ENCODE measurements at regions not wholly inside any gene's neighbourhood (a gene's known extent, or its start where the extent isn't known, plus 50 kb on each side); places are given as distances from the start of the nearest gene placed in this dataset.

GRCh38 chr3:181572432-181572831, 139.3 kb upstream of the SOX2 start:
- Histone ChIP-seq H4K5ac (ENCODE audit: insufficient read length, low read depth, low read length) (no peak overlapping the region), H2BK12ac (ENCODE audit: low read depth, low read length) (no peak overlapping the region), H3K23ac (ENCODE audit: insufficient read length) (no peak overlapping the region), H3K9ac (replicated peaks in 1 of 4; ENCODE audit: extremely low read depth in 1 of 4, low read depth in 3 of 4, low read length in 3 of 4) (no peak overlapping the region), H3K27me3 (replicated peaks in 1 of 4; ENCODE audit: control insufficient read depth in 3 of 4, extremely low read depth in 1 of 4, insufficient read depth in 3 of 4, low read length in 3 of 4) (no peaks in the 10 kb centered on the region), H2BK15ac (ENCODE audit: low read length) (no peak overlapping the region), H2BK20ac (ENCODE audit: low read length) (no peak overlapping the region), H4K91ac (replicated peaks; ENCODE audit: insufficient read length, low read length) (no peak overlapping the region), H3K56ac (replicated peaks; ENCODE audit: insufficient read length, low read depth, low read length) (no peak overlapping the region), H3K27ac (ENCODE audit: low read depth, low read length) (no peak overlapping the region), H2BK5ac (ENCODE audit: low read depth, low read length) (no peak overlapping the region), H3K79me2 (ENCODE audit: control insufficient read depth in 1 of 2, insufficient read depth in 2 of 2, low read length in 2 of 2) (no peaks in the 10 kb centered on the region), H3K79me1 (ENCODE audit: low read depth, low read length) (no peaks in the 10 kb centered on the region), H3K18ac (ENCODE audit: extremely low read depth, low read length) (no peak overlapping the region), H3K36me3 (ENCODE audit: control insufficient read depth in 2 of 4, insufficient read depth in 4 of 4, low read length in 3 of 4) (no peaks in the 10 kb centered on the region), H4K8ac (ENCODE audit: extremely low read depth, insufficient read depth, low read length) (no peak overlapping the region), H4K20me1 (replicated peaks in 1 of 2; ENCODE audit: control insufficient read depth in 1 of 2, insufficient read depth in 2 of 2, low read length in 2 of 2) (no peaks in the 10 kb centered on the region), H3K14ac (ENCODE audit: insufficient read length) (no peak overlapping the region), H2AK5ac (ENCODE audit: low read depth, low read length) (no peak overlapping the region), H3K4ac (replicated peaks; ENCODE audit: insufficient read length, low read depth, low read length) (no peak overlapping the region), H3K4me1 (replicated peaks in 1 of 4; ENCODE audit: control insufficient read depth in 3 of 4, insufficient read depth in 4 of 4, low read length in 3 of 4) (no peaks in the 10 kb centered on the region; a peak in 1 of 7 replicates), H2AFZ (ENCODE audit: low read length) (no peak overlapping the region), H3K4me3 (ENCODE audit: extremely low read depth in 1 of 4, insufficient read depth in 2 of 4, low read depth in 3 of 4, low read length in 4 of 4) (no peak overlapping the region), H3K9me3 (ENCODE audit: insufficient read depth in 2 of 2, low read depth in 1 of 2, low read length in 1 of 2) (no peaks in the 10 kb centered on the region), H2BK120ac (replicated peaks; ENCODE audit: low read depth, low read length) (no peak overlapping the region), H3K23me2 (ENCODE audit: low read depth, low read length) (no peaks in the 10 kb centered on the region), H3K4me2 (ENCODE audit: insufficient read depth in 1 of 2, low read depth in 2 of 2, low read length in 2 of 2) (no peak overlapping the region)
- DNase-seq (ENCODE audit: low read depth in 1 of 2, low spot score in 2 of 2) (no peak), FAIRE-seq (no peak)
- ChIA-PET CTCF (ENCODE audit: partially characterized antibody) (no interaction called here), POLR2A (ENCODE audit: partially characterized antibody) (no interaction called here)
- WGBS, 2 experiments (ENCODE audit: extremely low coverage in 1 of 2, insufficient coverage in 1 of 2, insufficient read length in 1 of 2, insufficient replicate concordance in 2 of 2, low coverage in 1 of 2, low lambda C conversion rate in 2 of 2, missing lambda C conversion rate in 1 of 2): 87% methylated on average over 2 of the region's 2 CpGs; no CpG with 5 or more reads in 1 of the 2 experiments
- TF ChIP-seq POU5F1 (IDR thresholded peaks at IDR 0.05; ENCODE audit: low read depth, low read length) (no peak), SAP30 (IDR thresholded peaks at IDR 0.05; ENCODE audit: insufficient read depth, insufficient replicate concordance, low read length) (no peak), JUND (IDR thresholded peaks at IDR 0.05; ENCODE audit: low read length) (no peak), EGR1 (IDR thresholded peaks at IDR 0.05; ENCODE audit: borderline replicate concordance, low read depth, low read length) (no peak), BCL11A (IDR thresholded peaks at IDR 0.05; ENCODE audit: low read depth in 2 of 2, low read length in 2 of 2) (no peak), SP1 (IDR thresholded peaks at IDR 0.05; ENCODE audit: low read depth, low read length) (no peak), RBBP5 (IDR thresholded peaks at IDR 0.05; ENCODE audit: borderline replicate concordance, low read depth, low read length) (no peak)
